GM21717 (cell line): ENCODE measurements at regions not wholly inside any gene's neighbourhood (a gene's known extent, or its start where the extent isn't known, plus 50 kb on each side); places are given as distances from the start of the nearest gene placed in this dataset.

Source experiments
- ATAC-seq: cut with Tn5 transposase; IDR thresholded peaks from one replicate; pipeline ENCODE4 v1.9.1; 2021; ENCODE audit warnings: mild to moderate bottlenecking, moderate library complexity; ENCODE audit not compliant: unreplicated experiment

DNA sequence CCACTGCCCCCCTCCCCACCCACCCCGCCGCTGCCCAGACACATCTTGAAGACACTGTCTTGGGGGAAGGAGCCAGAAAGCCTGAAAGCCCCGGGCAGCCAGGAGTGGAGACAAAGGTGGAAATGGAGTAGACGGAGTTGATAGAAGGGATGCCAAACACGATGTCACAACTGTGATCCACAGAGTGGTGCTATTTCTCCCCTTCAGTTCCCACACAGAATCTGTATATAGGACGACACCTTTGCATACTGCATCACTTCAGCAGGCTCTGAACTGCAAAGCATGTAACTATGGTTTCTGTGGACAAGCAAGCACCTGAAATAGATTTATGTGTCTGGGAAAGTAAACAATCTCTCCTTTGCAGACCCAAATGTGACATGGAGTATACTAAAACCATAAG is 56.4 kb upstream of the F13A1 start:
- ATAC-seq: no peak

DNA sequence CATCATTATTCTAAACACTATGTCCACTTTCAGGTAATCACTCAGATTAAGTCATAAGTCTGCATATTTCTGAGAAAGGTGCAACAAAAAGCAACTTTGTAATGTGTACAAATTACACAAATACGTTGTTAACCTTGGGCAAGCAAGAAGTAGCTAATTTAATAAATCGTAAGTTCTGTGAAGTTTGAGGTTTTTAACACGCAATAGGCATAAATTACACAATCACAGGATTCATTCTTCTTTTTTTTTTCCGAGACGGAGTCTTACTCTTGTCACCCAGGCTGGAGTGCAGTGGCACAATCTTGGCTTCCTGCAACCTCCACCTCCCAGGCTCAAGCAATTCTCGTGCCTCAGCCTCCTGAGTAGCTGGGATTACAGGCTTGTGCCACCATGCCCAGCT is 57.2 kb upstream of the F13A1 start:
- ATAC-seq: no peak

DNA sequence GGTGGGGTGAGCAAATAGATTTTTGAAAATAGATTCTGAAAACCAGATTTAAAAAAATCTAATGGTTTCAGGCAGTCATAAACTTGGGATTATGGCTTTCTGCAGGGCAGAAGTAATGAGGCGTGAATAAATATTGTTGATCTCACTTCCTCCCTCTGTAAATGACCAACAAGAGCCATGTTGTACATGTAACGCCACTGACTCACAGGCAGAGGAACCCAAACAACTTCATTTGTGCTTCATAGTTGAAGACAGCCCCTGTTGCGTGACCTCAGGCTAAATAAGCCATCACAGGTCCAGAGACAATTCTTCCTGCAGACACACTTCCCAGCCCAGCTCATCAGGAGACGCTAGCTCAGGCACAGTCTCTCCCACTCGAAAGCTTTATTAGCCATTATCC is 59.1 kb upstream of the F13A1 start:
- no peak for ATAC-seq

DNA sequence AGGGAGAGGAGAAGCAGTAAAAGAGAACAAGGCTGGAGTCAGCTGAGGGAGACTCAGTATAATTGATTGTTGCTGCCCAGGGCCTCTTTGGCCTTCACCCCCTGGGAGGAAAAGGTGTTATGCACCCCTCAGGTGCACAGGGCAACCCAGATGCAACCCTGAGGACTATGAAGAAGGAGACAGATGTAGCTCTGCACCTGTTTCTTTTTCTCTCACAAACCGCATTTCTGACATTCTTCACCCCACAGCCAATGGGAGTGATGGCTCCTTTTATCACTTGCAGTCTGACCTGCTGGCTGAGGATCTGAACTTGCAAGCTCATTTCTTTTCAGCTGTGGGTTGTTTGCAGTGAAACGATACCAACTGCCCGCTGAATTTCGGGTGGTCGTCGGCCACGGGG is 64.1 kb upstream of the F13A1 start:
- no peak for ATAC-seq

DNA sequence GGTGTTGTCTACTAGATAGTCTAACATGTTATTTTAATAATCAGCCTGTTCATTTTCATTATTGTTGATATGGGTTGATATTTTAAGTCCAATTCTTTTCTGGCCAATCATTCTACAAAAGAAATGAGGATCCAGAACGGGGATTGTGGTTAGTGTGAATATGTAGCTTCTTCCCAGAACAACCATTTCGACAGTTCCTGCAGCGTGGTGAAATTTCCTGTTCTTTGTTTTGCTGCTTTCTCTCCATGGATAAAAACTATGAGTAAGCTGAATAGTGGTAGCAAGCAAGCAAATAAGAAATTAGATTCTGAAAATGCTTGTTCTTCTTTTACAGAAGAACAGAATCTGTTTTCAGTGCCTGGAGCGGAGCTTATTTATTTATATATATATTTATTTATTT is 65.5 kb upstream of the F13A1 start:
- no peak for ATAC-seq

DNA sequence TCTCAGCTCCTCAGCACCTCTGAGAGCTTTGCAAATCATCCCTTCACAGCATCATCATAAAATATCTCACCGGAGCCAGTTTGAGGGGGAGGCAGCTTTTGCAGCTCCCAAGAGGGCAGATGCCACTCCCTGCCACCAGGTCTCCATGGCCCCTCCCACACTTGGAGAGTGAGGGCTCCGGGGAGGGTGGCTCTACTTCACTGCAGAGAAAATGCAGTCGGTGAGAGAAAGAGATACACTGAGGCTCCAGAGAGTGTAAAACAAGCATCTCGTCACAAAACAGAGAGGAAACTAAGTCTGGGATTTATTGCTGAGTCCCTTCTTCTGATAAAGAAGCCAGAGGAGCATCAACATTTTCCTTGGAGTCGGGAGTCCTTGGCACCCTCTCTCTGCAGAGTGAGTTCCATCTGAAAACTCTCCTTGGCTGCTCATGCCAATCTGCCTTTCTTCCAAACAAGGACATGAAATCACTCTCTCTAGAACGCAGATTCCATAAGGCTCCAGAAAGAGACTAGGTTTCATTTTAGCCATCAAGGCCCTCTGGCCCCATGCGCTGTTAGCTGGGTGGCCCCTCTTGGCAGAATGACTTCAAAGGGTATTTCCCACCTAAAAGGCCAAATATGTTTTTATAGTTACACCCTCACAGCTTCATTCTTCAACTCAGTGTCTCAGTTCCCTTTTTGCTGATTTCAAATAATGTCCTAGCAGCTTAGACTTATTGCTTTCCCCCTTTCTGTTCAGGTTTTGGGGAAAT is 70.6 kb upstream of the F13A1 start:
- ATAC-seq: peak; percentile 63

DNA sequence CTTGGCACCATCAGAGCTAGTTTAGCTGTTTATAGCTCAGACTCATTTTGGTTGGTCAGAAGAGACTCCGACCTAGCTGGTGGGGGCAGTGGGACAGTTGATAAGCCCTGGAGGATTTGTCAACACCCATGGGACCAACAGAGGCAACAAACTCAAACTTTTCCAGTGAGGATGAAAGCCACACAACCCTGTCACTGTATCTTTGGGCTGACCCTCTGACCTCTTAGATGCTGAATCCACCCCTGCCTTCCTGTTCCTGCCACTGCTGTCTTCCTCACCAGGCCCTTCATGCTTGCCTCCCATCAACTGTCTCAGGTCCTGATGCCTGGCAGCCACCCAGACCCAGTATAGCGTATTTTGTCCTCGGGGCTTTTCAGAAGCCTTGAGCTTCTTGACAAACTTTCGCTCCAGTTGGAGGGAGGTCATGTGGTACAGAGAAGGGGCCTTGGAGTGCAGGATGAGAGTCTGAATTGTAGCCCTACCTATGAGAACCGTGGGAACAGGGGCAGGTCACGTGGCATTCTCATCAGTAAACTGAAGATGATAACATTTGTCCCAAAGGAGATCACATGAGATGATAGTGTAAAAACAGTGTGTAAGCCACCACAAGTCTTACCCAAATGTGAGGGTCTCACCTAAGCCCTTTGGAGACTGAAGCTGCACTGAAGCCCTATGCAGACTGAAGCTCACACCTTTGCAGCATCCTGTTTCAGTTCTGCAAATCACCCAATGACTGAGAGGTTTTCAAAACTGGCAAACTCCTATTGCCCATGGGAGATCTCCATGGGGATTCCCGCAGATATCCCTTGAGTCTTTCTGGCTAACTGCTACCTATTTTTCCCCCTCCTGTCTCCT is 72.0 kb upstream of the F13A1 start:
- peak; percentile 72 for ATAC-seq

DNA sequence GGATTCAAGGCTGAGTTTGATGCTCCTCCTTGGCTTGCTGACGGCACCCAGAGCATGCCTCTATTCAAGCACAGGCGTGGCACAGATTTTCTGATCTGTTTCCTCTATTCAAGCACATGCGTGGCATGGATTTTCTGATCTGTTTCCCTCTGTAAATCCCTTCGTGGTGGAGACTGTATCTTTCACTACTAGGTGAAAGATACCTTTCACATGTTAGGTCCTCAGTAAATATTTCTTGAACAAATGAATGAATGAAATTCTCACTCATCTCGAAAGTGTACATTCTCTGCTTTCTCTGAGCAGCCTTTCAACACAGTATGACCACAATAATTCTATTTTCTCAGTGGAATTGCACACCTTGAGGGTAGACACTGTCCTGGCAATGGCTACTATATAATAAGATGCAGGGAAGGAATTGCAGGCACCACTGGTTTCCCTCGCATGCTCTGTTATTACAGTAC is 72.6 kb upstream of the F13A1 start:
- no peak for ATAC-seq

DNA sequence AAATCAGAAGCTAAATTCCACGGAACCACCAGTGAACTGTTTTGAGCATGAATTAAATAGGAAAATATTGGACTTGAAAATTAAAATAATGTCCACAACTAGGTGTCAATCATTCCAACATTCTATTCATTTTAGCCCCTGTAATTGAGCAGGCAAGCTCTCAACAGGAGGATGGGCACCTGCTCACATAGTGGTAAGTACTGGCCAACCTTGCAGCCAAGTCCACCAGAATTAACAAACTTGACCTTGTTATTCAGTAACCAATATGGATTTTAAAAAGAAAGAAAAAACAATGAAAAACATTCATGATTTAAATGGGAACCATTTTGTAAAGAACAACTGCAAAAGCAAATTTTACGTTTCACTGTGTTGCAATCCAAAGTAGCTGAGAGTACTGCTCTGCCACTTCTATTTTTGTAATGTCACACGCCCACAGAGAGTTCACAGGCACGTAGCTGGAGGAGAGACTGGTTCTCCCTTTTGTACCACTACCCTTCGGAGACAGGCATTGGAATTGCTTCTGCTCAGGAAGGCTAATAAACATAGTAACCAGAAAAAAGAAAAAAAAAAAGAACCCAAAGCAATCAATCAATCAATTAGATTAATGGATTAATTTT is 75.2 kb upstream of the F13A1 start:
- ATAC-seq: no peak

DNA sequence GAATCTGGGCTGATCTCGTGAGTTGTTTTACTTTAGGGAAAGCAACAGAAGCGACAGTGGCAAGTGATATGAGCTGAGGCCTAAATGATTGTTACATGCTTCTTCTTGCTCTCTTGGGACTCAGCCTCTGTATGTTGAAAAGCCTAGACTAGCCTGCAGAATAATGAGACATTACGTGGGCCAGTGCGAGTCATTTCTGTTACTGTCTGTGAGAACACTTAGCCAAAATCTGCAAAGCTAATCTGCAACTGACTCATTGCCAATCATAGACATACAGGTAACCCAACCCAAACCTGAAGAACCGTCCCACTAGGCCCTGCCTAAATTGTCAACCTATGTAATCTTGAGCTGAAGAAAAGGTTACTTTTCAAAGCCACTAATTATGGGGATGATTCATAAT is 77.4 kb upstream of the F13A1 start:
- ATAC-seq: no peak

DNA sequence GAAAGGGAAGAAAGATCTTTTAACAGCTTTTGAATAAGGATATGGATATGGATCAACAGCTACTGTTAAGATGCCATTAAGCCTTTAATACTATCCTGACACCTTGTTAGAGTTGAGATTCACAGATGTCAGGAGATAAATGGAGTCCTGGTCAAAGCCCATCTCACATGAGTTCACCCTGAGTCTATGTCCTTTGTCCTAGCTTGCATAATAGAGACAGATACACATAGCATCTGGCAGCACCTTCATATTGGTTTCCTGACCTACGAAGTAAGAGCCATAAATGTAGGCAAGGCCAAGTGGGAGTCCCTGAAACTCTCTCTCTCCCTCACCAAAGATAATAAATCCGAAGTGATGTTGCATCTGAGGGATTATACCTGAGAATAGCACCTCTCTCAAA is 79.1 kb upstream of the F13A1 start:
- no peak for ATAC-seq

DNA sequence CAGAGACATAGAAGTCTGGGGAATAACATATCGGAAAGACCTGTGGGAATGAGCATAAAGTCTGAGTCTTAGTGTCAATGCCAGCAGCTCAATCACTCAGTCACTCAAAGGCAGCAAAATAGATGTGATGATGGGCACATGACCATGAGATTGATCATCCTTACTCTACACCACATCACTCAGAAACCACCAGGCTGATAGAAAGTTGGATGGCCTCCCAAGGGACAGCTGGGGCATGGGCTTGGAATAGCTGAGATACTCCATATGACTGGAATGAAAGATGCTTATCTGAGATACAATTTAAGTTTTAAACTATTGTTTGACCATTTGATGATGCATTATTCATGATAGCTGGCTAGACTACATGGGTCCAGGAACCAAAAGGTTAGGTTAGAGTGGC is 80.9 kb upstream of the F13A1 start:
- ATAC-seq: no peak

DNA sequence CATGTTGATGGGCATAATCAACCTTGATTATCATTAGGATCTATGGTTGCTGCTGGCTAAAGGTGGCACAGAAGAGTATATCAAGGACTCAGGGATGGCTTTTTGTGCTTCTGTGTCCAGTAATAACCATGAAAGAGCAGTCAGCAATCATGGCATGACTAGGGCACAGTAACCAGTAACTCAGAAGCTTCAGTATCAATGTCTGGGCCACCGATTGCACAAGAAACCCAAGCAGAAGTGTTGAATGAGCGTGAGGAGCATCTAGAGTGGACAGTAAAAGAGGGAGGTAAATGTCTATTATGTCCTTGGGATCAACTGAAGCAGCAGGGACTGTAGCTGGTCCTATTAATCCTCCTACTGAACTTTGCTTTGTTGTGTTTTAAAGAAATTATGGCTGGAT is 81.5 kb upstream of the F13A1 start:
- no peak for ATAC-seq

DNA sequence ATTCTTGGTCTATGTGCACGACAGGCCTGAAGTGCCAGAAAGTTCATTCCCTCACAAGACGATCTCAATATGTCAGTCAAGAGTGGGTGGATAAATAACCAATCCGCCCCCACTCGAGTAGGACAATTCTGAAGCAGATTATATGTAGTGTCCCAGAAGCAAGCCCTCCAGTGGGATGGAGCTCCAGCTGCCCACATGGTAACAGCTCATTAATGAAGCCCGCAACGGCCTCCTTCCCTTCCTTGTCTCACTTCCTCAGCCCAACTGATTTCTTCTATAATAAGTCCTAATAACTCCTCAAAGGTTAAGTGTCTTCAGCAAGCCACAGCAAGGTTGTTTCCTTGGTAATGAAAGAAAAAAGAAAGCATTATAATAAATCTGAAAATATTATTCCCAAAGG is 82.1 kb upstream of the F13A1 start:
- no peak for ATAC-seq

DNA sequence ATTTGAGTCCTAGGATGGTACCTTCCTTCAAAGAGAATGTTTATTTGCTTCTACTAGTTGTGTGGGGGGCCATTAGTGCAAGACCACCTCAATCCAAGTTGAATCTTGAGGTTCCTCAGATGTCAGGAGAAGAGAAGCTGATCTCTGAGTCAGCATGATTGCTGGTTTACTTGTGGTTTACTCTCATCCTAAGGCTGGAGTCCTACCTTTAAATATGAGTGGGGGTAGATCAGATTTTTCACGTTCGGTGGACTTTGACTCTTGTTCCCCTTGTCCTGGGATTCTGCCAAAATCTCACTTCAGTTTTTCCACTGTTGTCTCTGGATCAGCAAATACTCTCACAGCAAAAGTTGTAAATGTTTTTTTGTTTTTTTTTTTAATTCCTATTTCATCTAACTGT is 84.6 kb upstream of the F13A1 start:
- ATAC-seq: no peak

DNA sequence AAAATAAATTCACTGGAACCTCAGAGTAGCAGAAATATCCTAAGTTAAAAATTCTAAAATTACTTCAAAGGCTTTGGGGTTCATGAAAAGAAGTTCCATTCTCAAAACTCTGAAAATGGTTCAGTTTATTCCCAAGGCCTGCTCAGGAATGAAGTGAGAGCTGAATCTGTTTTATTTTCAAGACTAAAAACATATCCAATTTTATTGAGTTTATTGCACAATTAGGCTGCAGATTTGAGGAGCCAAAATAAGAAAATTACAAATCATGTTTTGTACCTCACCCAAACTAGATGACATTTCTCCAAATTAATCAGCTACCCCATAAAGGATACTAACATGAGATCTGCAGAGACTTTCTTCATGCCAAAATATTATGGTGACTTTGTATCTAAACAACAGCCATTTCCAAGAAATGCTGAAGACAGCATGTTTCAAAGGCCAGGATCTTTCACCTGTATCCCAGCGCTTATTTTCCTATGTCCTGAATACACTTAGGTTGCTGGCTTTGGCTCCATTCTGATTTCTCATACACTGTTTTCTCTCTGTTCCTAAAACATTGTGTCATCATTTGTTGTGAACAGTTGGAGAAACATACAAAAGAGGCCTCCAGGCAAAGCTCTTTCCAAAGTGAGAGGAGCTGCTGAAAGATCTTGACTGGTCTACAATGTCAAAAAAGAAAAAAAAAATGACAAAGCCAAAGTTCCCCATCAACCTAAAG is 85.7 kb upstream of the F13A1 start:
- no peak for ATAC-seq

DNA sequence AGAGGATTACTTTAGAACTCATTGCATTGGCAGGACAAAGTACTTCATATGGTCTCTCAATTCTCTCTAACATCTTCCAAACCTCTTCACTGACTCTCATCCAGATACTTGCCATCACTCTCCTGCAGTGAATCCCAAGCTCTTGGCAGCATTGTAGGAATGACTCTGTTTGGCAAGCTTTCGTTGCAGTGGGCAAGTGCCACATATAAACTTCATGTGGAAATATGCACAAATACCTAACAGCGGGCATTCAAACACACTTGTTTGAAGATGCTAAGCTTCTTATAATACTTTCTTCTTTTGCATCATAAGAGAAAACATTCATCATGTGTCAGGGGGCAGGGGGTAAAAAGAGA is 86.2 kb upstream of the F13A1 start:
- no peak for ATAC-seq

DNA sequence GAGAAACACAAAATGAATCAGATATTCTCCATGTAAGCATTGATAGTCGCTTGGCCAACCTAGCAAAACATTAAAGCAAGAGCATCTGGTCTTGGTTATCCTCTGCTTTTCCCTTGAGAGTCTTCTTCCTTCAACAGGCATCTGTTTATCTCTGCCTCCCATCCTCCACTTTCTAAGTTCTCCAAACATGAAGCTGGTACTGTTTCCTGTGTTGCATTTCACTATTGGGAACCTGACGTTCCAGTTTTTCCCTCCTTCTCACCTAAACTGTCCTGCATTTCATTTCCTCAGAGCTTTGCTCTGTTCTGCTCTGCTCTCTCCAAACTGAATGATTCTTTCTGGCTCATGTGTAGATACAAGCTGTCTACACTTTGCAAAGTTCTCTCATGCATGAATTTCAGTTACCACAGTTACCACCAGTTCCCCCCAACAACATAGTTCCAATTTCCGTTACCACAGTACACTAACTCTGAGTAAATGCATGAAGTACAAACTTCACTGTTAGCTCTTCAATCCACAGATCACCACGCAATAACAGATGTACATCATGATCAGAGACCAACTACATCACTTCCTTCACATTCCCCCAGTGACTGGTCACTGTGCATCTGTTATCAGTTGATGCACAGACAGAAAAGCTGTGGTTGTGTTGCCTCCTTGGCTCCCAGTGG is 86.7 kb upstream of the F13A1 start:
- peak; percentile 96 for ATAC-seq

DNA sequence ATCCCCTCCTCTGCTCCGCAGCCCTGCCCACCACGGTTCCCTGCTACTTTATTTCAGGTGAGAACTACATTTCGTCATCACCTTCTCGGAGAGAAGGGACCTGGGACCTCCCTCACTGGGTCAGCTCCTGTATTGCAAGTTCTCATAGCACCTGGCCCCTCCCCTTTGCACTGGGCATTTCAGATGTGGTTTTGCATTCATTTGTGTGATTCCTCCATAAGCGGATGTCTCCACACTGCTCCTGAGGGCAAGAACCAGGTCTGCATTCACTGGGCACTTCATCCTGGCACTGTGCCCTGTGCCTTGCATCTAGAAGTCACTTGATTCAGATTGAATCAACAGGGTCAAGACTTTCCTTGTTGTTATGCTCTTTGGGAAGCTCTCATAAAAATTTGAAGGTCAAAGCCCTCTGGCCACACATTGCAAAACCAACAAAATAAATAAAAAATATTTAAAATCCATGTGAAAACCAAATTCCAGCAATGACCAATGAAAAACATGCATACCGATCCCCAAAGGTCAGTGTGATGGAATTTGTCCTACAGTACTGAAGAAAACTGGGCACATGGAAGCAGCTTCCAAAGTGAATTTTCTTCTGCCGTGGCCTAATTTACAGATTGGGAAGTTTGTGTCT is 89.1 kb upstream of the F13A1 start:
- ATAC-seq: no peak

DNA sequence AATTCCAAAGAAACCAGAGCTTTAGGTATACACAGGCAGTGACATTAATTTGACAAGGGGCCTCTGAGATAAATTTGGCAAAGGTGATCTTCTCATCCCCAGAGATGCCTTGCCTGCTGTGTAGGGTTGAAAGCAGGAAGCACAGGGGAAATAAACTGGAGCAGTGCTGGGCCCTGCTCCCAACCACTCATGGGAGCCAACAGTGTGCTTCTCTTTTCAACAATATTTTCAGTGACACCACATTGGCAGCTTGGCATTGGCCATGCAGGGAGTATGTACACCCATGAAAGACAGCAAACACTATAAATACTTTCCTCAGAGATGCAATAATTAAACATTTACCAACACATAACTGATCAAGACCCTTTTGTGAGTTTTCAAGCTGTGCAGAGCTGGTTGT is 90.7 kb upstream of the F13A1 start:
- ATAC-seq: no peak
